Tibial nerve (tissue), 4 donors: ENCODE measurements at regions not wholly inside any gene's neighbourhood (a gene's known extent, or its start where the extent isn't known, plus 50 kb on each side); places are given as distances from the start of the nearest gene placed in this dataset.

Experiments
- DNase-seq, 2 donors: peaks; one replicate each; pipeline ENCODE4 v3.0.0-alpha.2; 2019; ENCODE audit warnings: low spot score in 2 of 2
- H3K27ac ChIP-seq, 4 donors: fragments of 200-600 bp; sonication (generic) in 3 of 4; one replicate each; pipeline ENCODE4 v1.5.1; 2017 to 2019; ENCODE audit warnings: mild to moderate bottlenecking in 1 of 4
- H3K27me3 ChIP-seq, 2 donors: fragments of 200-600 bp; sonication (generic) in 1 of 2; one replicate each; pipeline versions ENCODE4 v1.5.1 to v1.6.0; 2017 to 2019
- H3K36me3 ChIP-seq, 3 donors: fragments of 200-600 bp; sonication (generic); one replicate each; pipeline ENCODE4 v1.5.1; 2018 to 2019
- H3K4me1 ChIP-seq, 4 donors: fragments of 200-600 bp; sonication (generic) in 3 of 4; one replicate each; pipeline ENCODE4 v1.5.1; 2017 to 2019
- H3K4me3 ChIP-seq, 4 donors: fragments of 200-600 bp; sonication (generic) in 3 of 4; one replicate each; pipeline ENCODE4 v1.5.1; 2017 to 2019; ENCODE audit warnings: mild to moderate bottlenecking in 1 of 4, moderate library complexity in 1 of 4
- H3K9me3 ChIP-seq, 4 donors: fragments of 200-600 bp; sonication (generic) in 3 of 4; one replicate each; pipeline ENCODE4 v1.5.1; 2017 to 2019
- EP300 ChIP-seq, 2 donors: sonication (generic); formaldehyde crosslinking; IDR thresholded peaks; one replicate each; pipeline ENCODE4 v1.6.1; 2017; ENCODE audit warnings: antibody characterized with exemption in 2 of 2, mild to moderate bottlenecking in 1 of 2
- POLR2A ChIP-seq, 2 donors: fragments of 450-650 bp; IDR thresholded peaks; one replicate each; pipeline ENCODE4 v1.6.1; 2017; ENCODE audit warnings: antibody characterized with exemption in 2 of 2, mild to moderate bottlenecking in 2 of 2, moderate library complexity in 2 of 2
- WGBS, 2 donors: methylation state at CpG; one replicate each; pipeline ENCODE4 v1.1.5; 2018; 5-methylcytosine and 5-hydroxymethylcytosine counted together
- TF ChIP-seq, protein P1 (sequence below), 5 experiments: fragments of 200-600 bp in 3 of 5; fragments of 450-650 bp in 2 of 5; sonication (generic) in 3 of 5; IDR thresholded peaks; one replicate each; pipeline ENCODE4 v1.5.1; 2016 to 2019; ENCODE audit warnings: antibody characterized with exemption in 5 of 5, mild to moderate bottlenecking in 3 of 5, moderate library complexity in 2 of 5

DNA sequence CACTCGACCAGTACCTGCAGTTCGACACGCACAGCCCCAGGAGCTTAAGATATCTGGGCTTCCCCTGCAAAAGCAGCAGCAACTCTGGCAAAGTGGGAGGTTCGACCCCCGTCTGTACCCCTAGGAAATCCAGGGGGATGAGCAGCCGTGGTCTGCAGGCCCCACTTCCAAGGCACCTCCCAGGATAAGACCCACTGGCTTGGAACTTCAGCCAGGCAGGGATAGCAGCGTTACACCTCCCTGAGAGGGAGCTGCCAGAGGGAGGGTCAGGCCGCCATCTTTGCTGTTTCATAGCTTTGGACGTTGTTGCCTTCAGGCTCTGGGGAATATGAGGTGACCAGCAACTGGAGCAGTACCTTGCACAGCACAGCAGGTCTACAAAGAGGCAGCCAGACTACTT is 351.1 kb downstream of the SOX11 start:
- no peak for DNase-seq
- no peaks in the 10 kb centered on the region for H3K27me3 ChIP-seq
- no peaks in the 10 kb centered on the region for H3K36me3 ChIP-seq
- no peaks in the 10 kb centered on the region for H3K4me1 ChIP-seq
- no peaks in the 10 kb centered on the region for H3K9me3 ChIP-seq
- 82 to 89% methylated on average over 3 to 6 of the region's 9 CpGs for WGBS, 2 donors
- H3K27ac ChIP-seq: no peak overlapping the region
- H3K4me3 ChIP-seq: no peak overlapping the region
- TF ChIP-seq EP300 (IDR thresholded peaks at IDR 0.05): no peak
- TF ChIP-seq, protein P1, sequence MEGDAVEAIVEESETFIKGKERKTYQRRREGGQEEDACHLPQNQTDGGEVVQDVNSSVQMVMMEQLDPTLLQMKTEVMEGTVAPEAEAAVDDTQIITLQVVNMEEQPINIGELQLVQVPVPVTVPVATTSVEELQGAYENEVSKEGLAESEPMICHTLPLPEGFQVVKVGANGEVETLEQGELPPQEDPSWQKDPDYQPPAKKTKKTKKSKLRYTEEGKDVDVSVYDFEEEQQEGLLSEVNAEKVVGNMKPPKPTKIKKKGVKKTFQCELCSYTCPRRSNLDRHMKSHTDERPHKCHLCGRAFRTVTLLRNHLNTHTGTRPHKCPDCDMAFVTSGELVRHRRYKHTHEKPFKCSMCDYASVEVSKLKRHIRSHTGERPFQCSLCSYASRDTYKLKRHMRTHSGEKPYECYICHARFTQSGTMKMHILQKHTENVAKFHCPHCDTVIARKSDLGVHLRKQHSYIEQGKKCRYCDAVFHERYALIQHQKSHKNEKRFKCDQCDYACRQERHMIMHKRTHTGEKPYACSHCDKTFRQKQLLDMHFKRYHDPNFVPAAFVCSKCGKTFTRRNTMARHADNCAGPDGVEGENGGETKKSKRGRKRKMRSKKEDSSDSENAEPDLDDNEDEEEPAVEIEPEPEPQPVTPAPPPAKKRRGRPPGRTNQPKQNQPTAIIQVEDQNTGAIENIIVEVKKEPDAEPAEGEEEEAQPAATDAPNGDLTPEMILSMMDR (IDR thresholded peaks at IDR 0.05): no peak
- no peak for TF ChIP-seq POLR2A (IDR thresholded peaks at IDR 0.05)

DNA sequence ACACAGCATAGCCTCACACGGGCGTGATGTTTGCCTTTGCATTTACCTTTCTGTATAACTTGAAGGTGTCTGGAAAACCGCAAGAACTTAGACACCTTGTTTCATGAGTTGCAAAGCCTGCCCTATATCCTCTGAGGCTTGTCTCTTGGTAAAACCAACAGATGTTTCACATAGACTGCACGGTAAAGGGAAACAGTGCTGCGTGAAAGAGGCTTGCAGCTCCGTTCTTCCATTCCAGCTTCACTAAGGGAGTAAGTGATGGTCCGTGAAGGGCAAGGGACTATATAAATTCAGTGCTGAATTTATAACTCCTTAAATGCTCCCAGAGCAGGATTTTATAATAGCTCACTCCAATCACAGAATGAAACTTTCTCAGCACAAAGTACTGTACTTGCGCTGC is 360.5 kb downstream of the SOX11 start:
- H3K27me3 ChIP-seq: no peaks in the 10 kb centered on the region
- TF ChIP-seq EP300 (IDR thresholded peaks at IDR 0.05): no peak
- no peak for TF ChIP-seq POLR2A (IDR thresholded peaks at IDR 0.05)
- TF ChIP-seq, protein P1 (IDR thresholded peaks at IDR 0.05): no peak
- H3K9me3 ChIP-seq: peaks cover 0 to 6% (median 0%) of the 10 kb centered on the region in 4 donors
- H3K36me3 ChIP-seq: no peaks in the 10 kb centered on the region
- no peaks in the 10 kb centered on the region for H3K4me1 ChIP-seq
- DNase-seq: no peak
- H3K4me3 ChIP-seq: no peak overlapping the region
- no peak overlapping the region for H3K27ac ChIP-seq
- 60 to 65% methylated on average over 8 of the region's 8 CpGs for WGBS, 2 donors

DNA sequence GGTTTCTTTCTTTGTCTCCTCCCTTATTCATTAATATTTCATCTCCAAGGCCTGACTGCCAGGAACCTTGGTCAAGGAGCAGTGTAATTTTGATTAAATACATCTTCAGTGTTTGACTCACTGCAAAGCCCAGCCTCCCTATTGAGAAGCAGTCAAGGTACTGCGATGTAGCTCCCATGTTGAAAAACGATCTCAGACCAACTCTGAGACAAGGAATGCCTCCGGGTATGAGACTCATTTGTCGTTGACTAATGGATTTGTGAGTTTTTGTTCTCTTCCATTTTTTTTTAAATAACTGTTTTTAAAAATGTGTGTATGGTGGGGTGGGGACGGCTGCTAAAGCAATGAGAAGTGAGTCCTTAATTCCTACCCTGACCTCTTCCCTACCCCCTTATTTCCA is 361.6 kb downstream of the SOX11 start:
- no peaks in the 10 kb centered on the region for H3K27me3 ChIP-seq
- TF ChIP-seq, protein P1 (IDR thresholded peaks at IDR 0.05): no peak
- TF ChIP-seq EP300 (IDR thresholded peaks at IDR 0.05) (no peak), POLR2A (IDR thresholded peaks at IDR 0.05) (no peak)
- H3K27ac ChIP-seq: no peak overlapping the region
- WGBS, 2 donors: 60 to 65% methylated on average over 5 of the region's 5 CpGs
- peaks cover 0 to 6% (median 0%) of the 10 kb centered on the region in 4 donors for H3K9me3 ChIP-seq
- no peak for DNase-seq
- no peak overlapping the region for H3K4me3 ChIP-seq
- no peaks in the 10 kb centered on the region for H3K36me3 ChIP-seq
- no peaks in the 10 kb centered on the region for H3K4me1 ChIP-seq

DNA sequence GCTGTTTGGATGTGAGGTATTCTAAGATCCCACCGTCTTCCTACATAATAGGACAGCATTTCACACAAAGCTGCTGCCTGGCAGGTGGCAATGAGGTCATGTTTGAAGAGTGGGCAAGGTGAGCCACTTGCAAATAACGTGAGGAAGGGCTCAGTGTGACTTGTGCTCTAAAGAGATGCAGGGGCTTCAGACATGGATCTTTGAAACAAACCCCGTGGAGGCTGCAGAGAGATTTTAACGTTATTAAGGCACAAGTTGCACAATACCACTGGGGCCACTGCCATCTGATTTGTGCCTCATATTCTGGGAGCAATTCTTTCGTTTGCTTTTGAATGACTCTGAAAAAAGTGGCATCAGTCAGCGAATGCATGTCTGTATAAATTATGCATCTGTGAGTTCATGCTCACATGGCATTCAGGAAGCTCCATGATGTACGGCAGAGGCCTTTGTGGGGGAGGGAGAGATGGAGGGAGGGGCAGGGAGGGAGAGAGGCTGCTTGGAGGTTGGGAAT is 362.0 kb downstream of the SOX11 start:
- Histone ChIP-seq H3K27me3 (no peaks in the 10 kb centered on the region), H3K4me3 (no peak overlapping the region), H3K9me3 (peaks cover 0 to 6% (median 0%) of the 10 kb centered on the region in 4 donors), H3K4me1 (no peaks in the 10 kb centered on the region), H3K27ac (no peak overlapping the region), H3K36me3 (no peaks in the 10 kb centered on the region)
- DNase-seq: no peak
- TF ChIP-seq POLR2A (IDR thresholded peaks at IDR 0.05): no peak
- no peak for TF ChIP-seq EP300 (IDR thresholded peaks at IDR 0.05)
- TF ChIP-seq, protein P1 (IDR thresholded peaks at IDR 0.05): no peak
- WGBS, 2 donors: 36 to 37% methylated on average over 7 of the region's 7 CpGs

DNA sequence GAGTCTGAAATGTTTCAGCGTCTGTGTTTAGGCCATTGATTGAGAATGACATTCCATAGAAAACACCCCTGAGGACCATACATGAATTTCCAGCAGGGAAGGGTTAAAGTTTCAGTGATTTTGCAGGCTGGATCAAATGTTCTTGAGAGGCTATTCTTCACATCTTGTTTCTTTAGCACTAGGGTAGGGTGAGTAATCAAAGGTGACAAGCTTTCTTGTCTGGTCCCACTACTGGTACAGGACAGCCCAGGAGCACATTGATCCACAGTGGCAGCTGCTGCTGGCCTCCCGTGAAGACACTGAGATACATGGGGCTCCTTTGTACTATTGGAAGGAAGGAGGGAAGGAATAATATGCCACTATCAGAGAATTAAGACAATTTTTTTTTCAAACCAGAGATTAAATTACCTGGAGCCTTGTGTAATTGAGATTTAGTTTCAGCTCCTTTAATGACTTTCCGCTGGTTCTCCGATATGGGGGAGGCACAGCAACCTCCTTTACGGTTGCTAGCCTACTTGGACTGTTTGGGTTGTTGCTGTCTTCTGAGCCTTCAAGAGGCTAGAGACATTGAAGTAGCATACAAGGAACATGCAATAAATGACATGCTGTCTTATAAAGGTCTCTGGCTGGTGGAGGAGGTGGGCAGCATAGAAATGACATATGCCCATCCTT is 368.9 kb downstream of the SOX11 start:
- Histone ChIP-seq H3K27me3 (no peaks in the 10 kb centered on the region), H3K27ac (no peak overlapping the region), H3K36me3 (no peaks in the 10 kb centered on the region), H3K4me1 (no peaks in the 10 kb centered on the region), H3K9me3 (no peaks in the 10 kb centered on the region), H3K4me3 (no peak overlapping the region)
- 91 to 93% methylated on average over 5 of the region's 5 CpGs for WGBS, 2 donors
- DNase-seq: no peak
- no peak for TF ChIP-seq EP300 (IDR thresholded peaks at IDR 0.05)
- TF ChIP-seq, protein P1 (IDR thresholded peaks at IDR 0.05): no peak
- no peak for TF ChIP-seq POLR2A (IDR thresholded peaks at IDR 0.05)
